HPDE6-E6E7 (cell line): ENCODE measurements at regions not wholly inside any gene's neighbourhood (a gene's known extent, or its start where the extent isn't known, plus 50 kb on each side); places are given as distances from the start of the nearest gene placed in this dataset.

Experiments
- DNase-seq: peaks from one replicate; pipeline ENCODE4 v3.0.0; 2011; ENCODE audit warnings: missing footprints; ENCODE audit errors: extremely low spot score

- DNase-seq, result peak; percentile 37
Measured at GRCh38 chr15:47460795-47461573, 256.3 kb upstream of the SEMA6D start.

DNA sequence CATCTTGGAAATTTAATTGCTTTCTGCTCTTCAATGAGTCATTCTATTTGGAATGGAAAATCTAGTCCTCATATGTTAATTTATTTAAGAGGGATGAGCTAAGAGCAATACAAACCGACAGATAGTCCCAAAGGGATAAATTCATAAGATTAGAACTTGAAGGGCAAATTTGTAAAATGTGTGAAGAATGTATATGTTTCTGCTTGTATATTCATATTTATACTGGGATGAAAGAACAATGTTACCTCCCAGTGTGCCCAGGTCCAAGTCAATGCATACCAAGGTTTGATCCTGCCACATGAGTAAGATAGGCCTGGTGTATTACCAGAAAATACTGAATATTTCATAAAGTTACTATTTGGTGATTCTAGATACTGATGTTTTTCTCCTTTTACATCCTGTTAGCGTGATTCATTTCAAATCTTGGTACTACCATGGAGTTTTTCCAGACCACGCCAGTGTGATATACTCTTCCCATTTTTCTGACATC lies 255.6 kb upstream of the SEMA6D start:
- no peak for DNase-seq

DNA sequence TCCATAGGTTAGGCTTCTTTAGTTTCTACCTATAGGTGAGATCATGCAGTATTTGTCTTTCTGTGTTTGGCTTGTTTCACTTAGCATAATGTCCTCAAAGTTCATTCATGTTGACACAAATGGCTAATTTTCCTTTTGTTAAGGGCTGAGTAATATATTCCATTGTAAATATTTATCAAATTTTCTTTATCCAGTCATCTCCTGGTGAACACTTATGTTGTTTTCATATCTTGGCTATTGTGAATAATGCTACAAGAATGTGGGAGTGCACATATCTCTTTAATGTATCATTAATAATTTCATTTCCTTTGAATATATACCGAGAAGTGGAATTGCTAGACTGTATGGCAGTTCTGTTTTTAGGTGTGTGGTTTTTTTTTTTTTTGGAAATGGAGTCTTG lies 250.9 kb upstream of the SEMA6D start:
- DNase-seq, result peak; percentile 28

DNA sequence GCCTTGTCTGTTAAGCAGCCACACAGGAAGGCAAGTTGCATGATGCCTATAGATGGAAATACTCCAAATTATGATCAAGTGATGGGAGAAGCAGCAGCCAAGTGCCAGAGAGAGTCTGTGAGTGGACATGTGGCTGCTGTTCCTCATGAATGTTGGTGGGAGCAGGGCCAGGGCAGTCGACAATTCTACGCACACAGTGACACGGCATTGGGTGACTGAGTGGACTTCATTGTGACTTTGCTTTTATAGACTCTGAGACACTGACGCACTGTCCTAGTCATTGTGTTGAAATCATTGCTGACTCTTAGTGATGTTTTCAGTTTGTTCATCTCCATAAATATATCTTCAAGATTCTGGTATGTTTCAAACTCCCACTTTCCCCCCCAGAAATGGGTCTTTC lies 246.3 kb upstream of the SEMA6D start:
- DNase-seq, result no peak

DNA sequence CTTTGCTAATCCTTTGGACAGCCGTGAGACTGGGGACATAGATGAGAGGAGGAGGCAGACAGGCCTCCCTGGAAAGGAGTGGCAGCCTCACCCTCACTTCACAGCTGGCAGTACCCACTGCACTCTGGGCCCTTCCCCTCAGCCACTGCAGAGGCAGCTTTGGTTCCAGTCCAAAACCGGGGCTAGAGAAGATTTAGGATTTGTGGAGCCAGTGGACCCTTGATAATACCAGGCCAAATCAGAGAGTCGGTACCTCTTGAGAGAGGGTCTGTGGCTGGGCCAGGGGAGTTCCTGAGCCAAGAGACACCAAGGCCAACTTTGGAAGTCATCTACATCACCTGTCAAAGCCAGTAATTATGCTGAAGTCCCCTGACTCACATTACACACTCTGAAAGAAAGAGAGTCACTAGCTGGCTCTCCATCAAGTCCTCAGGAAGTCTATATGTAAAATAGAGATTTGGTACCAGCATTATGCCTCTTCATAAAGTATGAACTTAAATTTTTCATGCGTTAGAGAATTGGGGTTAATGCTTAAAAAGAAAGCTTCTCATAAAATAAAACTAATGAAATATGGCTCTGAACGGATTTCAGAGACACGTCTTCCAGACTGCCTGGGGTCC lies 244.1 kb upstream of the SEMA6D start:
- no peak for DNase-seq

DNA sequence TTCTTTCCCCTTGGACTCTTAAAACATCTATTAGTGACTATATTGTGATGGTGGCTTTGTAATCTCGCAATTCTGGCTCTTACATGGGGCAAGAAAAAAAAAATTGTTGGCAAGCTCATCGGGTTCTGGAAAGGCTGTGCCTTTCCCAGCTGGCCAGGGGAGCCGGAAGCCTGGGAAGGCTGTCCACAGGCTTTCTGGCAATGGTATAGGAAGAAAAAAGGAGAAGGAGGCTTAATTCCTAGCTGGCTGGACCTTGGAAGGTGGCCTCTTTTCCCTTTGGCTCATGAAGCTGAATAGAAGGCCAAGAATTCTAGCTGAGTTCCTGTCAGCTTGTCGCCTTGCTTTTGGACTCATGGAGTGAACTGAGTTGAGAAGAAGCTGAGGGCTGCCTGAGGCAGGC lies 243.5 kb upstream of the SEMA6D start:
- DNase-seq, result no peak

- no peak for DNase-seq
Measured at GRCh38 chr15:47475336-47475735, 242.0 kb upstream of the SEMA6D start.

DNA sequence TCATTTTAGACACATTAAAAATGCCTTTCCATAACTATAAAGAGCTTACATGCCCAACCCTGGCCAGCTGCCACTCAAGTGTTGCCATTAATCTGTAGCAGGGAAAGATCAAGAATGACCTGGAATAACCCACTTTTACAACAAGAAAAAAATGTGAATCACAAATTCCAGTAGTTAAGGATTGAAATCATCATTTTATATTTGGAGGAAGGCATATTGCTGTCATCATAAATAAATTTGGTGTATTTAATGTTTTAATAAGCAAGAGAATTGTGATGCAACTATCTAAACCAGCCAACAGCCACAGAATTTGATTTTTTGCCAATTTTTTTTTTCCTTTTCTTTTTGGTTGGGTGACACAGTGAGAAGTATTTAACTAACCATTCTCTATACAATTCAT lies 240.0 kb upstream of the SEMA6D start:
- no peak for DNase-seq

DNA sequence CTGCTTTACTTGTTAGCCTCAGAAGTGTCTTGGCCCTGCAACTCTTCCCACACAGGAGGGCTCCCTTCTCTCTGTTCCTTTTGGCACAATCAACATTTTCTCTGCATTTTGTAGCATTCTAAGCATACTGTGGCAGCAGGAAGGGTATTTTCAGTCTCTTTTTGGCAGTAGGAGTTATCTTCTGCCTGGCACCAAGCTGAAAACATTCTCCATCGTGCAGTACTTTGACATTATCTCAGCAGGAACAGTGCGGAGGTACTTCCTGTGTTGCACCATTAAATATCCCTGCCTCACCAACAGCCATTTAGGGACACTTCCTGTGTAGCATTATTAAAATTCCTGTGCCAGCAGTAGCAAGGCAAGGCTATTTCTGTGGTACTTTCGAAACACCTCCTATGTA lies 233.2 kb upstream of the SEMA6D start:
- no peak for DNase-seq

- no peak for DNase-seq
Measured at GRCh38 chr15:47484997-47485396, 232.3 kb upstream of the SEMA6D start.

GRCh38 chr15:47485419-47485818 lies 231.9 kb upstream of the SEMA6D start:
- DNase-seq, result no peak

DNA sequence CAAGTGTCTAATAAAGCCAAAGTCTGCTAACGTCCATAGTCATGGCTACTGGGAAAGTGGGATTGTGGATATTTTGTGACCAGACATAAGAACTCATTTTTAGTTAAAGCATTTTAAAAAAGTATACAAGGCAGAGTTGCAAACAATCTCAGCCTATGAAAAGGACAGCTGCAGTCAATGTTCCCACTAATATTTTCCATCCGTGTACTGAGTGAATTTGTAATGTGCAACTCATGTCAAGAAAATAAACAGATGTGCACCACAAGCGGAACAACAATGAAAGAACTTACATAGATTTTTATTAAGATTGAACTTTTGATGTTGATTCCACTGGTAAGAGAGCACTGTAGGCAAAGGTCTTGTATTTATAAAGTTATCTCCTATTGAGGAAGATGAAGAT lies 231.3 kb upstream of the SEMA6D start:
- no peak for DNase-seq

- no peak for DNase-seq
Measured at GRCh38 chr15:47492195-47492594, 225.1 kb upstream of the SEMA6D start.

DNA sequence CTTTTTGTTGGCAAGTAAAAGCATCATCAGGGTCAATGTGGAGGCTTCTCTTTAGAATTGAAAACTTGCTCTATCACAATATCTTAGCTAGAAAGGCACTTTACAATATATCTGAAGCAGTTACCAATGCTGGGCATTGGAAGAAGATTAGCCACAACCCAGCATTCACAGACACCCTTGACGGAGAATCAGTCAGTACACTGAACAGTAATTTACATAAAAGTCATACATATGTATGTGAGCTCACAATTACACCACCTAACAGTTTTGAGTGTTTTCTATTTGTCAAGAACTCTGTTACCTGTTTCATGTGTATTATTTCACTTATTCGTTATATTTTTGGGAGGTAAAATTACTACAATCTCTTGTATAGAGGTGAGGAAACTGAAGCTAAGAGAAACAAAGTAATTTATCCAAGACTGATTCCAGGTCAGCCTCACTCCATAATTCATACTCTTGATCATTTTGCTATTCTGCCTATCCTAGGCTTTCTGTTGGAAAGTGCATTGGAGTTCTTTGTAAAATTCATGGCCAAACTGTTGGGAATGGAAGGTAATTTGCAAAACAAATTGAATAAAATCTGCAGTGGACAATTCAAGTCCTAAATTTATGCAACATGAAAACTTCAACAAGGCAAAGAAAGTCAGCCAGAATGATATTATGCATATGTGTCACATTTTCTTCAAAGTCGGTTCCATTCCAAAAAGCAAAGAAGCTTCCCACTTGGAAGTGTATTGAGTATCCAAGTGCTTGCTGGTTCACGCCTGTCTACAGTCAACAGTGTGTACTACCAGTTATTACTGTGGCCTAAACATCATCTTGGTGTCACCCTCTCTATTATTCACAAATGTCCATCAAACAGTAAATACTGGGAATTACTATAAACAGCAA lies 223.7 kb upstream of the SEMA6D start:
- DNase-seq, result no peak

- DNase-seq, result no peak
Measured at GRCh38 chr15:47496343-47497185, 220.7 kb upstream of the SEMA6D start.

DNA sequence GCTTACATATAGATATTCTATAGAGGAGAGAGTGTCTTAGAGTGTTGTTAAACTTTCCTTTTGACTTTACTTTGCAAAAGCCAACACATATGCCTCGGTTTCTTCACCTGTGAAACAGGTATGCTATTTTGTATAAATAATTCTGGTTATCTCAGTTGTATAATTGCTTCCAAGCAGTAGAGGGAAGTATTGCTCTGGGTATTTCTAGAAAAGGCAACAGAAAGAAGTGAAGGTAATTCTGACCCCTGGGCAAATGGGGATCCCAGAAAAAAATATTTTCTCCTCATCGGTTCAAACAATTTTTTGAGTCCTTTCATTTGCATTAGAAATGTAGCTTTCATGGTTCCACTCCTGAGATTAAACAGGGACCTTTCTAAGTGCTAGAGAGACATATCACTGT lies 216.5 kb upstream of the SEMA6D start:
- DNase-seq, result no peak

- DNase-seq, result no peak
Measured at GRCh38 chr15:47502041-47502440, 215.3 kb upstream of the SEMA6D start.

GRCh38 chr15:47503876-47504275 lies 213.4 kb upstream of the SEMA6D start:
- no peak for DNase-seq

DNA sequence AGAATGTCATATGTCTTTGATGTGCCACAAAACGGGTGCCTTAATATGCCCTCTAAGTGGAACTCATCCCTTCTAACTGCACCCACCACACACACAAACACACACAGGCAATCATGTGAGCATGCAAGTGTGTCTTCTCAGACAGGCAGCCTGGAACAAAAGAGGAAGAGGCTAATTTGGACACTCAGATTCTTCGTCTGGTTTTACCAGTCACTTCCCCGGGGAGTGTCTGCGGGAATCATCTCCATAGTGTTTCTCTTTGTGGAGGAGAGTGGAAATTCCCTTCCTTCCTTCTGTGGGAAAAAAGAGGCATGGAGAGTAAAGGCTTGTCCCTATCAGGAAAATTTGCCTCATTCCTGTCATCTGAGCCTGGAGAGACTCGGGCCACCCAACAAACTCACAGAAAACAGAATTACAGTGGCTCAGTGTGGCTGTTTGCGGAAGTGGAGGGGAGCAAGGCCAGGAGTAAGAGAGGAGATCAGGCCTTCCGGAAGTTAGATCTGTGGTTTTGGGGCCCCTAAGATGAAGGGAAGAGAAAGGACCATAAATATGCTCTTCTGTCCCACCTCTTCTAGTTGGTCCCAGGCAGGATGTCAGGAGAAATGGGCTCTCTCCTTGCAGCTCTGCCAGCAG lies 212.6 kb upstream of the SEMA6D start:
- no peak for DNase-seq

DNA sequence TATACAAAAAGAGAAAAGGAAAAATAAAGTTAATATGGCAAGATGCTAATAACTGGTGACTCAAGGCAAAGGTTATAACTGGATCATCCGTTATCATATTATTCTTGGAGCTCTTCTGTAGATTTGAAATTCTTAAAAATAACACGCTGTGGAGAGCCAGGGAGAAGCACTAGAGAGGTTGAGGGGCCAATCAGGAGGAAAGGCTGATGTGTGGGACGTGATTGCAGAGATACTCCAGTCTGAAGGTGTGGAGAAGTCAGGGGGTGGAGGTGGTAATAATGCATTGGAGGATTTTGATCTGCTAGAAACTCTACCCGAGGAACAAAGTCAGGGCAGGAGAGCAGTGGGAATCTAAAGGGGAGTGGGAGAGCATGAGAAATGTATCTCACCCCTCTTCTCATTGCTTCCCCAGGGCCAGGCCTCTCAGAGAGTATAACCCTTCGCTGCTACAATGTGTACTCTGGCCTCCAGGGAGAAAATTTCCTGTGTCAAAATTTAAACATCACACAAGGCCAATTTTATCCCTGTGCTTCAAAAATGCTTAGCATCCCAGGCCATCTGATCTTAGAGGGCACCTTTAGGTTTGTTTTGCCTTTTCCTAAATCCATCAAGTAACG lies 211.5 kb upstream of the SEMA6D start:
- DNase-seq, result no peak
